NT2/D1 (cell line): ENCODE measurements at regions not wholly inside any gene's neighbourhood (a gene's known extent, or its start where the extent isn't known, plus 50 kb on each side); places are given as distances from the start of the nearest gene placed in this dataset.

Source experiments
- YY1 ChIP-seq: IDR thresholded peaks from 2 replicates; pipeline ENCODE4 v1.6.1; 2011; ENCODE audit not compliant: insufficient read length, insufficient read depth
- ZNF274 ChIP-seq: IDR thresholded peaks from 2 replicates; pipeline ENCODE4 v1.6.1; 2011; ENCODE audit warnings: mild to moderate bottlenecking, low read depth, low read length

DNA sequence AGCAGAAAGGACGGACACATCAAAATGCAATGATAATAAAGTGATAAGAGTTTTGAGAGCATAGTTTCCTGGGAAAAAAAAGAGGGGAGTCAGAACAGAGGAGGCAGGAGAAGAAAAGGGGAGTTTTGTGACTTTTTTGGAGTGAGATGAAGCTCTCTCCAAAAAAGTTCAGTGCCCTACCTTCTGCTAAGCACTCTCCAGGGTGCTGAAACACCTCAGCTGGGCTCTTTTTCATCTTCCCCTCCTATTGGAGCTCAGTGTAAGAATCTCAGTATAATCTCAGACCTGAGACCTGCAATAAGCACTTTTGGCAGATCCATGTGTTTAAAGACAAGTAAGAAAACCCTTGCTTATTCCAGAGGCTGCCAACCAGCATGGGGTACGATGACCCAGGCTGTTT, 58.9 kb upstream of the SRRM4 start:
- no peak for TF ChIP-seq YY1
- no peak for TF ChIP-seq ZNF274
